Kidney epithelial cell (primary cell): ENCODE measurements at regions not wholly inside any gene's neighbourhood (a gene's known extent, or its start where the extent isn't known, plus 50 kb on each side); places are given as distances from the start of the nearest gene placed in this dataset.

Experiments
- DNase-seq: peaks from one replicate; pipeline ENCODE4 v3.0.0-alpha.2; 2010; ENCODE audit warnings: low read depth
- H3K27me3 ChIP-seq: 2 replicates; pipeline ENCODE4 v1.6.0; 2011; ENCODE audit warnings: low read length; ENCODE audit not compliant: control insufficient read depth, insufficient read depth
- H3K36me3 ChIP-seq: 2 replicates; pipeline ENCODE4 v1.5.1; 2011; ENCODE audit warnings: low read length; ENCODE audit not compliant: control insufficient read depth, insufficient read depth
- H3K4me3 ChIP-seq: 2 replicates; pipeline ENCODE4 v1.5.1; 2011; ENCODE audit warnings: low read depth, mild to moderate bottlenecking, control low read depth, low read length
- TF ChIP-seq, protein P1 (sequence below): IDR thresholded peaks from 2 replicates; pipeline ENCODE4 v1.5.1; 2011; ENCODE audit warnings: mild to moderate bottlenecking, moderate library complexity, low read length, control low read depth, inconsistent platforms; ENCODE audit not compliant: insufficient read depth, poor library complexity, severe bottlenecking

DNA sequence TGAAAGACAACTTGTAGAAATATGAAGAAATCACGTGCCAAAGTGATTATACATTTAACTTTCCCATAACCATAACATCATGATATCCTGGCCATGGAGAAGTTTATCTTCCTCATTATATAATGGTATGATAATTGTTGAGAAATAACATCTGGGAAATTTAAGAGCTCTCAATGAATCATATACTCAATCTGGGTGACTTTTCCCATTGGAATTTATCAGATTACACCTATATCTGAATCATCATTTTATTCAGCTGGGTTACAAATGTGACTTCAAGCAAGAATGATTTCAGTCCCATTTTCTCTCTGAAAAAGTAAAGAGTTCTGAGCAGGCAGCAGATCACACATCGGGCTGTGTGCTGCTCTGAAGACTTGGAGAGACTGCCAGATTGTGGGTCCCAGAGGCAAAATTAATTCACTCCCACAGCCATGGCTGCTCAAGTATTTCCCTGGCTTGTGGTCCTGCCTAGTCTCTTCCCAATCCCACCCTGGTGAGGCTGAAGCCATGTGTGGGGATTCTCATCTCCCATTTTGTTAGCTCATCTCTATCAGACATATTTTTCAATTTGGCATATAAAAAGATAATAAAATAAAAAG lies 278.0 kb downstream of the MRPL39 start:
- no peaks in the 10 kb centered on the region for H3K36me3 ChIP-seq
- no peak for DNase-seq
- H3K27me3 ChIP-seq, result no peaks in the 10 kb centered on the region
- H3K4me3 ChIP-seq, result no peak overlapping the region
- TF ChIP-seq, protein P1, sequence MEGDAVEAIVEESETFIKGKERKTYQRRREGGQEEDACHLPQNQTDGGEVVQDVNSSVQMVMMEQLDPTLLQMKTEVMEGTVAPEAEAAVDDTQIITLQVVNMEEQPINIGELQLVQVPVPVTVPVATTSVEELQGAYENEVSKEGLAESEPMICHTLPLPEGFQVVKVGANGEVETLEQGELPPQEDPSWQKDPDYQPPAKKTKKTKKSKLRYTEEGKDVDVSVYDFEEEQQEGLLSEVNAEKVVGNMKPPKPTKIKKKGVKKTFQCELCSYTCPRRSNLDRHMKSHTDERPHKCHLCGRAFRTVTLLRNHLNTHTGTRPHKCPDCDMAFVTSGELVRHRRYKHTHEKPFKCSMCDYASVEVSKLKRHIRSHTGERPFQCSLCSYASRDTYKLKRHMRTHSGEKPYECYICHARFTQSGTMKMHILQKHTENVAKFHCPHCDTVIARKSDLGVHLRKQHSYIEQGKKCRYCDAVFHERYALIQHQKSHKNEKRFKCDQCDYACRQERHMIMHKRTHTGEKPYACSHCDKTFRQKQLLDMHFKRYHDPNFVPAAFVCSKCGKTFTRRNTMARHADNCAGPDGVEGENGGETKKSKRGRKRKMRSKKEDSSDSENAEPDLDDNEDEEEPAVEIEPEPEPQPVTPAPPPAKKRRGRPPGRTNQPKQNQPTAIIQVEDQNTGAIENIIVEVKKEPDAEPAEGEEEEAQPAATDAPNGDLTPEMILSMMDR, result no peak

DNA sequence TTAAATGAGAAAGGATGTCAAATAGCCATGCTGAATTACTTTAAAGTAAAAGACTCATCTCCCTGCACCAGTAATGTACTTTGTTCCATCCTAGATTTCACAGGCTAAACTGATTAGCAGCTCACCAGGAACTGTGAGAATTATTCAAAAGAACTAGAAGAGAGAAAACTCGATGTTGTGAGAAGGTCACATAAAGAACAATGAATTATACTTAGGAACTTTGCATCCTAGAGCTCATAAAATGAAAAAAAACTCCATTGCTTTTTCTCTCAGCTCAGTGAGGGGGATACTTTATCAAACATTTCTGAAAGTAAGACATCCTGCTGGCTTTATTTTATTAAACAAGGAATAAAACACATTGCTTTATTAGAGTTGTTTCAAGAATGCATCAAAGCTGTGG lies 278.5 kb downstream of the MRPL39 start:
- Histone ChIP-seq H3K4me3 (no peak overlapping the region), H3K27me3 (no peaks in the 10 kb centered on the region), H3K36me3 (no peaks in the 10 kb centered on the region)
- TF ChIP-seq, protein P1, result no peak
- no peak for DNase-seq

DNA sequence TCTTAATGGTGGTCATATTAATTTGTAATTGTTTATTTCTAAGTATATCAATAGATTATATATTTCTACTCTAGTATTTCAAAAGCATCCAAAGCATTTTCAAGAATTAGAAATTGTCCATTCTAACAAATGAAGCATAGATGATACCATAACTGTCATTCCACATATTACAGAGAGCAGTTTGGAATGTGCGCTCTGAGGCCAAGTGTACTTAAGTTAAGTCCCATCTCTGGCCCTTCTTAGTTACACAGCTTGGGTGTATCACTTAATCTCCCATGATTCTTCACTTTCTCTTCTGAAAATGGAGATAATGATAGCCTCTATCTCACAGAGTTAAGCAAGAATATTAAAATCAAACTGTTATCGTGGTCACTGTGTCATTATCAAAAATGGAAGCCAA lies 281.1 kb downstream of the MRPL39 start:
- DNase-seq, result no peak
- Histone ChIP-seq H3K36me3 (no peaks in the 10 kb centered on the region), H3K27me3 (no peaks in the 10 kb centered on the region), H3K4me3 (no peak overlapping the region)
- TF ChIP-seq, protein P1, result no peak

DNA sequence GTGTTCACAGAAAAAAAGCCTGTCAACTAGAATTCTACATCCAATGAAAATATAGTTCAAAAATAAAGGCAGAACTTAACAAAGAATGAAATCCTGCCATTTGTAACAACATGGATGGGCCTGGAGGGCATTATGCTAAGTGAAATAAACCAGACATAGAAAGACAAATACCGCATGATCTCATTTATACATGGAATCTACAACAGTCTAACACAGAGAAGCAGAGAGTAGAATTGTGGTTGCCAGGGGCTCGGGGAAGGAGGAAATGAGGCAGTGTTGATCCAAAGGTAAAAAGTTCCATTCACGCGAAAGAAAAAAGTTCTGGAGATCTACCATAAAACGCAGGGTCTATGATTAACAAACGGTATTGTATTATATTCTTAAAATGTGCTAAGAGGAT lies 282.6 kb downstream of the MRPL39 start:
- TF ChIP-seq, protein P1, result no peak
- Histone ChIP-seq H3K4me3 (no peak overlapping the region), H3K36me3 (no peaks in the 10 kb centered on the region), H3K27me3 (no peaks in the 10 kb centered on the region)
- DNase-seq, result no peak

DNA sequence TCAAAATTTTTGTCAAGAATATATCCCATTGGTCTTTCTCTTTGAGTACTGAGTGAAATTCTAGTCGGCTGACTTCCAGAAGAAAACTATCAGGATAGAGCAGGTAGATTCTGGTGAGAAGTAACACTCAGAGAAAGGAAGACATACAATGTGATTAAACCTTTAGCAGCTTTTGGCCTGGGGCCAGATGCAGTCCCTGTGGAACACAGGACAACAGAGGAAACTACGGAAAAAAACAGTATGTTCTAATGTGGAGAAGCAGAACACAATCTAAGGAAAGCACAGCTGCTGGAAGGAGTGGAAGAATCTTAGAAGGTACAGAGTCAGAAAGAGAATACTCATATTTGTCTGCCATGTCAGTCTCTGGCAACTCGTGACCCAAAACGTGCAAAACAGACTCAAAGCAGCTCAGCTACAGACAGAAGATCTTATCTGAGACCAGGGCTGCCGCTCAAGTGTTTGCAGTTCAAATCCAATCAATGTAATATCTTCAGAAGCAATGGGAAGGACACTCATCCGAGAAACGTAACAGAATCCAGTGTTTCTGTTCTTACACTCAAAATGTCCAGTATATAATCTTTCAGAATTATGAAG lies 283.8 kb downstream of the MRPL39 start:
- H3K36me3 ChIP-seq, result no peaks in the 10 kb centered on the region
- no peaks in the 10 kb centered on the region for H3K27me3 ChIP-seq
- H3K4me3 ChIP-seq, result no peak overlapping the region
- no peak for DNase-seq
- TF ChIP-seq, protein P1, result no peak

DNA sequence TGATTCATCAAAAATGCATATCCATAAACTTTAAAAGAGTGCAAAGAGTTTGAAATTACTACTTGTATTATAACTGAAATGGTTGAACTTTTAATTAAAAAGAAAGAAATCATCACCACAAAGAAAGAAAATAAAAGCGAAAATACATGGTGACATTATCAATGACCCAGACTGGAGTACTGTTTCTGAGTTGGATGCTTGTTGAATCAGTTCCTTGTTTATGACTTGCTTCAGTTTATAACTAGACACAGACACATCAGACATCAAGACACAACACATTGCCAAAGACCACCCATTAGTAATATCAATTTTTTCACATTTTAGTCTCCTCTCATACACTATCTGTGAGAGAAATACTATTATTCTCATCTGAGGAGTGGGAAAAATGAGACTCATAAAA lies 293.0 kb downstream of the MRPL39 start:
- TF ChIP-seq, protein P1, result no peak
- no peaks in the 10 kb centered on the region for H3K36me3 ChIP-seq
- no peaks in the 10 kb centered on the region for H3K27me3 ChIP-seq
- DNase-seq, result no peak
- H3K4me3 ChIP-seq, result no peak overlapping the region
